ENCODE measurements at regions not wholly inside any gene's neighbourhood (a gene's known extent, or its start where the extent isn't known, plus 50 kb on each side); places are given as distances from the start of the nearest gene placed in this dataset.

DNA sequence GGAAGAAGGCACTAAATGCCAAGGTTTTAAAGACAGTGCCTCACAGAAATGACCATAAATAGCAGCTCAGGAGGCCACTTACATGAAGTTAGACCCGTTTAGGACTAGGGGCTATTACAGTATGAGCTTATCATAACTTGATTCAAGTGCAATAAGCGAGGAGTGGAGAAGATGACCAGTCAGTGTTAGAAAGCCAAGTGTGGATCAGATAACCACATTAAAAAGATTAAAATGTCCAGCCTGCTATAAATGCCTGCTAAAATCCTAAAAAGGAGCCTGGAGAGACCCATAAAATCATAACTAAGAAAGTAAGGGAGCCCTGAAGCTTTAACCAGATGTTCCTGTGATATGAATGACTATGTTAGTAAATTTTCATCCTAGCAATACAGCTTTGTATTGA lies 117.5 kb upstream of the ZNF521 start:
- TF ChIP-seq CTCF (IDR thresholded peaks at IDR 0.05) (no peak), RCOR1 (IDR thresholded peaks at IDR 0.05; ENCODE audit: low read depth, low read length) (no peak), EP300 (IDR thresholded peaks at IDR 0.05) (no peak), POLR2A (IDR thresholded peaks at IDR 0.05; ENCODE audit: low read length) (no peak), SREBF2 (IDR thresholded peaks at IDR 0.05) (no peak), KDM1A (IDR thresholded peaks at IDR 0.05; ENCODE audit: low read depth) (no peak), KDM5A (IDR thresholded peaks at IDR 0.05) (no peak), HMGXB4 (CRISPR knock-in tag; IDR thresholded peaks at IDR 0.05; ENCODE audit: borderline replicate concordance) (no peak), SMC3 (IDR thresholded peaks at IDR 0.05) (no peak), GATA3 (IDR thresholded peaks at IDR 0.05; ENCODE audit: borderline replicate concordance) (no peak)
- TF ChIP-seq, protein P1, sequence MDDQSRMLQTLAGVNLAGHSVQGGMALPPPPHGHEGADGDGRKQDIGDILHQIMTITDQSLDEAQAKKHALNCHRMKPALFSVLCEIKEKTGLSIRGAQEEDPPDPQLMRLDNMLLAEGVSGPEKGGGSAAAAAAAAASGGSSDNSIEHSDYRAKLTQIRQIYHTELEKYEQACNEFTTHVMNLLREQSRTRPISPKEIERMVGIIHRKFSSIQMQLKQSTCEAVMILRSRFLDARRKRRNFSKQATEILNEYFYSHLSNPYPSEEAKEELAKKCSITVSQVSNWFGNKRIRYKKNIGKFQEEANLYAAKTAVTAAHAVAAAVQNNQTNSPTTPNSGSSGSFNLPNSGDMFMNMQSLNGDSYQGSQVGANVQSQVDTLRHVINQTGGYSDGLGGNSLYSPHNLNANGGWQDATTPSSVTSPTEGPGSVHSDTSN (IDR thresholded peaks at IDR 0.05), result no peak

Measured in A549 (cell line).